Stimulated activated CD4-positive, alpha-beta T cell treated with anti-CD3 and anti-CD28 coated beads, TNF-alpha, amount 100 ng/mL, for 24 hours (primary cell): ENCODE measurements at regions not wholly inside any gene's neighbourhood (a gene's known extent, or its start where the extent isn't known, plus 50 kb on each side); places are given as distances from the start of the nearest gene placed in this dataset.
"Not testable (repeated sequence)": the region's sequence is repeated elsewhere in the genome, so short reads cannot be mapped to it uniquely, and the experiment has no call there.

Experiments
- DNase-seq, 3 experiments: peaks; one replicate each; pipeline ENCODE4 v3.0.0-alpha.2; 2020; ENCODE audit warnings: low read depth in 3 of 3

GRCh38 chr3:27556887-27557286 lies 72.7 kb upstream of the SLC4A7 start:
- DNase-seq = no peak

DNA sequence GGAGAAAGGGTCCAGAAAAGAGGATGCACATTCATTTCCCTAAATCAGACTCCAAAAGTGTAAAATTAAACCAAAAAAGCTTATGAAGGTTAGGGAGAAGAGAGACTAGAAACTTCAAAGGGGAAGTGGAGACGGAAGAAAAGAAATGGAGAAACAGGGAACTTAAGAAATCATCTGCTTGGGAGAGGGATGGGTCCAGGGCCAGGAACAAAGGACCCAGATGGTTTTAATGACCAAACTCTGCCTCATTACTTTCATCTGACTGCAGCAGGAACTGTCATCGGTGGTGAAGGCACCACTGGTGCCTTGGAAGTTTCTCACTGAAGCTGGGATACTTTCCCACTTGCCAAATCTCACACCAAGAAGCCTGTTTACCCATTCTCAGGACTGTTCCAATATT lies 70.5 kb upstream of the SLC4A7 start:
- no peak for DNase-seq

GRCh38 chr3:27553886-27554540 lies 69.8 kb upstream of the SLC4A7 start:
- DNase-seq = no peak

DNA sequence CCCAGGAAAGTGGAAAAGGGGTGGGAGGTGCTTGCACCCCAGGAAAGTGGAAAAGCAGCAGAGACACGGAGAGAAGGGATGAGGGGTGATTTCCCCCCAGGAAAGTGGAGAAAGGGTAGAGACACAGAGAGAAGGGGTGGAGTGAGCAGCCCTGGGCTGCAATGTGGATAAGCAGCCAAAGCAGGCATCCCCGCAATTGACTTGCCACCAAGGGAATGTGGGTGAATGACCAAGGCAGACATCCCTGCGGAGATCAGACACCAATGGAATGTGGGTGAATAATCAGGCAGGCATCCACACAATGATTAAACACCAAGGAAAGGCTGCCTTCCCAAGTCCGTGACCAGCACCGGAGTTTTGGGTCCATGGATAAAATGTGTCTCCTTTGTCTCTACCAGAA lies 68.5 kb upstream of the SLC4A7 start:
- not testable (repeated sequence) for DNase-seq

DNA sequence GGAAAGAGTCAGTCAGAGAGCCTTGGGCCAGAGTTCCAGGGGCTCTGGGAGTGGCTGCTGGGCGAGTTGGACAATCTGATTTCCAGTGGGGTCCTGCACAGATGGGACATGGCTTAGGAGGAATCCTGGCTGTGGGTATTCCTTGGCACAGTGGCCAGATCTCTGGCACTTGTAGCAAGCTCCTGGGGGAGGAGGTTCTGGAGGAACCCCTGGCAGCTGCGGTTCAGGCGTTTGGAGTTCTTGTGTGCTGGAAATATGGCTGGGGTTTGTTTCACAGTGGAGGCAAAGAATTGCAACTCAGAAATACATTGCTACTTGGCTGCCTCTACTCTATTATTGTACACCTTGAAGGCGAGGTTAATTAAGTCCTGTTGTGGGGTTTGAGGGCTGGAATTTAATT lies 67.2 kb upstream of the SLC4A7 start:
- DNase-seq = not testable (repeated sequence)

- DNase-seq = no peak
These were observed 60.9 kb upstream of the SLC4A7 start for GRCh38 chr3:27545061-27545460.

GRCh38 chr3:27544372-27544865 lies 60.2 kb upstream of the SLC4A7 start:
- no peak for DNase-seq

DNA sequence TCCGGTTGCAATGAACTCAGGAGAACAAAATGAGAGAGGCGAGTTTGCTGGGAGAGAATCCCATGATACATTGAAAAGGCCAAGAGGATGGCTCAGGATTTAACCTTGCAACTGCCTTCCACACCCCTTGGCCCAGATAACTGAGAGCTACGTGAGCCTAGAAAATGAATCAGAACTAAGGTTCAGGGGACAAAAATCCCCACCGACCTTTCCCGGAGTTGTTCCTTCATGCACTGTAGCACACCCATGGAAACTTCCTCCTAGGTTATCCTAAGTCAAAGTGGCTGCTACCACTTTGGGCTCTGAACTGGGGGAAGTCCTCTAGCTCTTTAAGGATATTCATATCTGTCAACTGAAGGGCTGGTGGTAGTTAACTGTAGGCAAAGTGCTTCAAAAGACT lies 58.3 kb upstream of the SLC4A7 start:
- DNase-seq = no peak

GRCh38 chr3:27540231-27540630 lies 56.0 kb upstream of the SLC4A7 start:
- no peak for DNase-seq

DNA sequence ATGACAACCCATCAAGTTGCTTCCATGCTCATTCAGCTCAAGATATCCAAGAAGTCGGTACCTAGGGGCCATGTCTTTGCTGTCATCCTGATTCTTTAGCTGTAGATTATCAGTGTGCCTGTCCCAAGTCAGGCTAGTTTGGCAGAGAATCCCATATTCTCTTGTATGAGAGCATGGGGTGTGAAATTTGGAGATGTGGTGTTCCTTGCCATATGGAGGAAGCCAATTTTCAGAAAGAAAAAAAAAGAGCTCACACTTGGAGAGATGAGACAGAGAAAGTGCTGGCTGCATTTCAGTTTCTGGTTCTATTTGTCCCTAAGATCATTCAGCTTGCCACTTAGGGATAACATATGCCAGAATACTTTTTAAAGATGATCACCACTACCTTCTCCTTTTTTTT lies 52.3 kb upstream of the SLC4A7 start:
- DNase-seq = no peak

GRCh38 chr3:27535809-27536392 lies 51.7 kb upstream of the SLC4A7 start:
- DNase-seq = no peak

DNA sequence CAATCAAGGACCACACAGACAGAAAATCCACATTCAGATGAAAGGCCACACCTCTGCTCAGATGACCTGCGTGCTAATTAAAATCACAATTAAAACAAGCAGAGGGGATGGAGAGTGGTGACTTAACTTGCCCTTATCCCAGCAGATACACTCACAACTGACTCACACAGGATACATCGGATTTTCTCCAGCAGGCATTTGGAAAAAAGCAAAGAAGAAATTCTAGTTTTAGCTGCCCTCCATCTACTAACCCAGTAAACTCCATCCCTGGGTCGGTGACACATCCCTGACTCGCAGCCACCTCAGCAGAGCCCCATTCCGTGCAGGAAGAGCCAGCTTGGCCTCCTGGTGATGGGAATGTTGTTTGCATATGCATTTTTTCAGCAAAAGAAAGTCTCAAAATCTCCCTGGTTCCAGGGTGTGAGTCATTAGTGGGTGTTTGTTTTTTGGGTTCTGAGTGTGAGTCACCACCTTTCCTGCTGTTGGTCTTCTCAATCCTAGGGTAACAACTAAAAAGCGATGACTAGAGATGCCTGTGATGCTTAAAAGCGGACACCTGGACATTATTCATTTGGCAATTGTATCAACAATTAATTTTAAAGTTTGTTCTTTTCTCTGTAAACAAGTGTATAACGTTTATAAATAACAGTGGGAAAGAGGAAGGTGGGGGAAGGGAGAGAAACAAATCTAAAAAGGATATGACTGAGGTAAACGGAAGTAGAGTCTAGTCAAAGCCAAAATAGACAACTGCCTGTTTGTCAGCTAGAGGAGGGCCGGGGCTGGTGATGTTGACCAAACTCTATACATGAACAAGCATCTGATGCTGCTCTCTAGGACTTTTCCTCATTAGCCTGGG lies 49.8 kb upstream of the SLC4A7 start:
- peak in 1 of 3 experiments; percentile 10 for DNase-seq
